Stimulated activated CD4-positive, alpha-beta T cell treated with anti-CD3 and anti-CD28 coated beads, Interleukin-2, amount 100 ng/mL, for 48 hours (primary cell): ENCODE measurements at regions not wholly inside any gene's neighbourhood (a gene's known extent, or its start where the extent isn't known, plus 50 kb on each side); places are given as distances from the start of the nearest gene placed in this dataset.

Experiments used
- DNase-seq, 2 donors: peaks; one replicate each; pipeline ENCODE4 v3.0.0-alpha.2; 2020

DNA sequence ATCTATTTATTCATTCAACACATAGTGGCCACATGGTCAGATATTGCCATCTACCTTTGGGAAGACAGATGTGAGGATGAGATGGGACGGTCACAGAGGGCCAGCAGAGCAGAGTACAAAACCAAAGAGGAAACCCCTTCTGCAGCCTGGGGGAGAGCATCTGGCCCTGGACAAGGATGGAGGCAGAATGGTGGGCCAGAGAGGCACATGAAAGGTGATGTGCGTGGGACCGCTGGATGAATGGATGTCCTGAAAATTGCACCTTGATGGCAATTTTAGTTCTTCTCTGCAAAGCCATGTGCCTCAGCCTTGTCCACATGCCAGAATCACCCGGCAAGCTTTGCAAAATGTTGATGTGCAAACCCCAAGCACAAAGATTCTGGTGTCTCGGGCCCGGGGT is 77.4 kb upstream of the CD93 start:
- DNase-seq: no peak

- DNase-seq: no peak
These were observed 76.8 kb upstream of the CD93 start for GRCh38 chr20:23162887-23163286.

DNA sequence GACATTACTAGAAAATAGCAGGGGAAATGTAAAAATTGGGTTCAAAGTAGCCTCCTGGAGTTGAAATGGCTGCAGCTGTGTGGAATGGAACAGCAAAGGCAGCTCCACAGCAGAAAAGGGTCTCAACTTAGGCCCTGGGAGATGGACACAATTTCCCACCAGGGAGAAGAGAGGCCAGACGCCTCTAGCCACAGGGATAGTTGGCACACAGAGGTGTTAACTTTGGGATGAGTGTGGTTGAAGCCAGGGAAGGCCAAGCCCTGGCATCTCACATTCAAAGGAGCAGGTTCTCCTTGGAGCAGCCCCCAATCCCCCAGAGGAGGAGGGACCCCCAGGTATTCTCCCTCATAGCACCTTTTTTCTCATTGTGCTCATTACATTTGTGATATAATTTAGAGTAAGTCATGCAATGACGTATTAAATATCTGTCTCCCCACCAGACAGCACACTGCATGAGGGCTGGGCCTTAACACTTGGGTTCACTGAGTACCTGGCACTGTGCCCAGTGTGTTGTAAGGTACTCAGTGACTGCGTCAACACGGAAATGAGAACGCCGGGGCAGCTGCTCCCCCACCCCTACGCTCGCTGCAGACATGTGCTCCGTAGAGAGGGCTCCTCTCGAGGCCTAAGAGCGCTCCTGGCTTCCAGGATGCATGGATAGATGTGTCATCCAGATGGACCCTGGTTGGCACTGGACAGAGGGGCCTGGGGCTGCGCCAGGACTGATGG is 76.0 kb upstream of the CD93 start:
- no peak for DNase-seq

DNA sequence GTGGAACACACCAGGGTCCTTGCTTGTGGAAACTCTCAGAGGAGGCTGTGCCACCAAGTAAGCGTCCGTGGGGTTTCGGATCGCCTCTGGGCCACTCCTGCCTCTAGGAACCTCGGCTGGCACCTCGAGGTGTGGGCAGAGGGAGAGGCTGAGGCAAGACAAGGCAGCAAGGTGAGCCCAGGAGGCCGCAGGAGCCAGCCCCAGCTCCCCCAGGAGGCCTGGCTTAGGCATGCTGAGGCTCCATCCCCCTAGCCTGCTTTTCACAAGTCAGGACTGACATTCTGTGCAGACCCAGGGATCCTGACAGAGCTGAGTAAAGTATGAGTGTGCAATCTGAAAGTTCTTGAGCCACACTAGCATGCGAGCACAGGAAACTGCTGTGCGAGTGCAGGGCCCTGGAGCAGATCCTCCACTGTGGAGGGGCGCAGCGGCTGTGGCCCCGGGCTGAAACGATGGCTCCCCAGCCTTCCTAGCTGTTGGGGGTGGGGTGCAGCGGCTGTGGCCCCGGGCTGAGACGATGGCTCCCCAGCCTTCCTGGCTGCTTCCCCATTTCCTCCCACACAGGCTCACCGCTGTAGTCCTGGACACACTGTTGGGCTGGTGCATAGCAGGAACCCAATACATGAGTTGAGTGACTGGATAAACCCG is 75.2 kb upstream of the CD93 start:
- DNase-seq: no peak

DNA sequence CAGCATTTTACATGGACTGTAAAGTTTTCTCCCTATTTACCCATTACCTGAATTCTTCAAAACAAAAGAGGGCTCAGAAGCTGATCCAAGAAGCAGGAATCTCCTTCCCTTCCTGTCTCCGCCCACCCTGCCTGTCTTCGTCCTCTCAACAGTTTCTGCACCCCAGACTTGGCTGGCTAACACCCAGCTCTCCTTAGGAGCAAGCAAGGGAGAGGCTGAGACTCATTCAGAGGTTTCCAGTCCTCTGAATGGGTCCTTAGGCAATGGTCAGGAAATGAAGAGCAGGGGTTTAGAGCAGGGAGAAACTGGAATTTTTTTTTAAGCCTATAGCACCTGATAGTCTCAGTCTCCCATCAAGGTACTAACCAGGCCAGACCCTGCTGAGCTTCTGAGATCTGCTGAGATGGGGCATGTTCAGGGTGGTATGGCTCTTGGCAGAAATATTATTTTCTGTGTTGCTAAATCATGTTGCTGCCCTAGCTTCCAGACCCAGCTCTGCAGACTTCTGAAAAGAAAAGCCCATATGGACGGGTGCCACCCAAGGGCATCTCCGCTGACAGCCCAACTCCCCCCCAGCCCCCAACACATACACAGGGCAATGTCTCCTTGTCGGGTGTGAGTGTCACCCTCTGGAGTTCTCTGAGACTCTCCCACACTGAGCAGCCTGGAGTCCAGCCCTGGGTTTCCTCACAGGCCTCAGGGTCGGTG is 74.6 kb upstream of the CD93 start:
- DNase-seq: no peak

GRCh38 chr20:23159947-23160318 is 73.8 kb upstream of the CD93 start:
- DNase-seq: no peak

- DNase-seq: no peak
These were observed 73.3 kb upstream of the CD93 start for GRCh38 chr20:23159256-23159946.

- no peak for DNase-seq
These were observed 71.6 kb upstream of the CD93 start for GRCh38 chr20:23157734-23158133.

GRCh38 chr20:23156842-23157423 is 70.8 kb upstream of the CD93 start:
- DNase-seq: no peak

DNA sequence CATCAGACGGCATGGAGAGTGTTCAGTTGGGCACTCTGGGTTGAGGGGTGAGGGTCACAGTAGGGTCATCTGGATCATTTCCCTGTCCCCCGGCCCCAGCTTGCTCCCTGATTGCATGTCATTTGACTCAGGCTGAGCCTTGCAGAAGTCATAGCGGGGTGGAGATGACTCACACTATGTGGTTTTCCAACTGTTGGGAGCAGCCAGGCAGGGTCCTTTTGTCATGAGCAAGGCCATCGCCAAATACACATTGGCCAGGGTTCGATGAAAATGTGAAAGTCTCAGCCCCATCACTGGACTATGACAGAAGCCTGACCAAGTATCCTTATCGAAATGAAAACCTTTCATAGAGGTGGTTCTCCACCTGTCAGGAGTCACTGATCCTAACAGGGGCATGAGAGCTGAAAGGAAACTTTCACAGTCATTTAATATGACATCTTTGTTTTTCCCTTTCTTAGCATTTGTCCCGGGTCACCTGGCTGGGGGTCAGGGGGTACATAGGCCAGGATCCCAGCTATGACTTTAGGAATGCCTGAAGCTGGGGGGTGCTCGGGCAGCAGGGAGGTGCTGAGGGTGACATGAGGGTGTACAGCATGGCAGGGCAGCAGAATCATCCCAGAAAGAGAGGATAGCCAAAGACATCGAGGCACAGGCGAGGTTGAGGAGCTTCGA is 70.2 kb upstream of the CD93 start:
- no peak for DNase-seq

DNA sequence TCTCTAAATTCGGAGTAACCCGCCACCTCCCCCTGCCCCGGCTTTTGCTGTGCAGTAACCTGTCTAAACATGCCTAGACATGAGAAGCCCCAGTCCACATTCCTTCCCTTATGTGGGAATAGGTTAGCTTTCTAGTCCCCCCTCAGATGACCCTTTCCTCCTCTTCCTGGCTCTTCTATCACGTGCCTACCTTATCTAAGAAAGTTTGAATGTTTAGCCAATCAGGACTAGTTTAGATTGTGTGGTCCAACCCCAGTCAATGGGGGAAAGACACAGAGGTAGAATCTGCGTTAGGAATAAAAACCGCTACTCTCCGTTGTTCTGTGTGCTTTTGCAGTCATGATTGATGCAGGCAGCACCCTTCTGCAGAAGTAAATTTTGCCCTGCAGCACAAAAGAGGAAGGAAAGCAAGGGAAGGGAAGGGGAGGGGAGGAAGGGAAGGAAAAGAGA is 69.0 kb upstream of the CD93 start:
- DNase-seq: no peak

- no peak for DNase-seq
These were observed 67.7 kb upstream of the CD93 start for GRCh38 chr20:23153696-23154341.

- no peak for DNase-seq
These were observed 66.8 kb upstream of the CD93 start for GRCh38 chr20:23152902-23153301.

GRCh38 chr20:23152308-23152892 is 66.3 kb upstream of the CD93 start:
- no peak for DNase-seq

GRCh38 chr20:23151885-23152284 is 65.8 kb upstream of the CD93 start:
- no peak for DNase-seq

DNA sequence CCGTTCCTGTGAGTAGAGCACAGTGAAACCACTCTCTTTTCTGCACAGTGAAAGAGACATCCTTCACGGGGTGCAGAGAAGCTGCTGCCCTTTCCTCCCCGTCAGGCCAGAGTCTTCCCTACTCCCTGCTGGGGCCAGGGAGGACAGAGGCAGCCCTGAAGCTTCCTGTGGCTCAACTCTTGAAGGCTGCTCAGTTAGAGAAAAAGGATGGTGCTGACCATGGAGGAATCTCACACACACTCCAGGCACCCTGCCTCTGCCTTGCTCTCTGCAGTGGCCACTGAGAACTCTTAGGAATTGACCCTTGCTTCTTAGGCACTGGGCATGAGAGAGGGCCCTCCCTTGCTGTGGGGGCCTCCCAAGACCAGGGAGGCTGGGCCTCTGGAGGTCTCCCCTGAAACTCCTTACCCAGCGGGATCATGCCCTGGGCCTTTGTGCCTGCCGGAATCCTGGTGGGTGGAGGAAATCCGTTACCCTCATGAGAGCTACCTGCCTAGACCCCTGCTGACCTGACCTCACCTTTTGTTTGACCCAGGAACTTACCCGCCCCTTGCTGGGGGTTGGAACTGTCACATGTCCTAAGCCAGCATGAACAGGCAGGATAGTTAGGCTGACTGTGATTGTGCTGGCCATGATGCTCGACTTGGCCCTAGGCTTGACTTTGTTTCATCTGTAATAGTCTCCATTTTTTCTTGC is 65.0 kb upstream of the CD93 start:
- DNase-seq: no peak

DNA sequence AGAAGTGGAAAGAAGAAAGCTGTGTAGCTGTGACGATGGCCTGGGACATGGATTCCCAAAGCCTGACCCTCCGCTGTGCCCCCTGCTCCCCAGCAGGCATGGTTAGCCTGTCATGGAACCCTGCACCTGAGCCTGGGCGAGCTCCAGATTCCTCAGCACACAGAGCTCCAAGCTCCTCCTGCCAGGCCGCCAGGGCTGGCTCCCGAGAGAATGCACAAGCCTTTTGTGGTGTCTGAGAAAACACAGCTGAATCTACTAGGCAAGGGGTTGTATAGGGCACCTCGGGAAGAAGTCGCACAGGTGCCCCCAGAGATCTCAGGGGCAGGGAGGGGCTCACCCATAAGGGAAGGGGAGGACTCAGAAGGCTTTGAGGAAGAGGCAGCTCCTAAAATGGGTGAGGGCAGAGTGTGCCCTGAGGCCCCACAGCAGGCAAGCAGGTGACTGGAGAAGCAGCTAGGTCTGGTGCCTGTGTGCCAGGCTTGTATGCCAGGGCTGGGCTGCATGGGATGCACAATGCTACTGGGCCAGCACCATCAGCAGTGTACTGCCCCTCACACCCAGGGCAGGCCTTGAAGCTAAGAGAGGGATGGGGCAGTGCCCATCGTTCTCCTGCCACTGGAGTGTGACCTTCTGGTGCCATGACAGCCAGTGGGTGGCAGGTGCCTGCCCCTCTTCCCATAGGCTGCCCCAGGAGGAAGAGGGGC is 64.3 kb upstream of the CD93 start:
- DNase-seq: no peak

DNA sequence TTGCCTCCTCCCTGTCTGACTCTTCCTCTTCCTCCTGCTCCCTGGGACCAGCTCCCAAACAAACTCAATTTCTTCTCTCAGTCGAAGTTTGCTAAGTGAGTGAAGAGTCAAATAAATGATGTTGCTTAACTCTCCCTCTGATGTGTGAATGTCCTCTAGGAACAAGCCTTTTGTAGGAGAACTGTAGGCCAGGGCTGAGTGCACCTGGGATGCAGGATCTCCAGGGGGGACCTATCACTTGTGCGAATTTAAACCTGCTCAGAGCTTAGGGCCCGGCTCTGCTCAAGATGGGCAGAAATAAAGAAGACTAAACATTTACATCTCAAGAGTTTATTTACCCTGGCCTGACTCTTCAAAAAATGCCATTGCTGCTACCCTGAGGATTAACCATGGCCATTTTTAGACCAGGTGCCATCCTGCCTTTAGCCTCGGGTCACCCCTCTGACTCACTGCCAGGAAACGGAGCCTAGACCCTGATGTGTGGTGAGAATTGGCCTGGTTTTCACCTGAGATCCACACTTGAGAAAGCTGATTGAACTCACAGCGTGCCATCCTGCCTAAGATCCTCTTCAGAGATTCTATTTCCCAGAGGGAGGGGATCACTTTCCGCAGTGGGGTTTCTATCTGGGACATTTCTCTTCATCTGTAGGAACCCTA is 63.6 kb upstream of the CD93 start:
- no peak for DNase-seq

- DNase-seq: no peak
These were observed 62.8 kb upstream of the CD93 start for GRCh38 chr20:23148731-23149570.
